ENCODE measurements at regions not wholly inside any gene's neighbourhood (a gene's known extent, or its start where the extent isn't known, plus 50 kb on each side); places are given as distances from the start of the nearest gene placed in this dataset.

DNA sequence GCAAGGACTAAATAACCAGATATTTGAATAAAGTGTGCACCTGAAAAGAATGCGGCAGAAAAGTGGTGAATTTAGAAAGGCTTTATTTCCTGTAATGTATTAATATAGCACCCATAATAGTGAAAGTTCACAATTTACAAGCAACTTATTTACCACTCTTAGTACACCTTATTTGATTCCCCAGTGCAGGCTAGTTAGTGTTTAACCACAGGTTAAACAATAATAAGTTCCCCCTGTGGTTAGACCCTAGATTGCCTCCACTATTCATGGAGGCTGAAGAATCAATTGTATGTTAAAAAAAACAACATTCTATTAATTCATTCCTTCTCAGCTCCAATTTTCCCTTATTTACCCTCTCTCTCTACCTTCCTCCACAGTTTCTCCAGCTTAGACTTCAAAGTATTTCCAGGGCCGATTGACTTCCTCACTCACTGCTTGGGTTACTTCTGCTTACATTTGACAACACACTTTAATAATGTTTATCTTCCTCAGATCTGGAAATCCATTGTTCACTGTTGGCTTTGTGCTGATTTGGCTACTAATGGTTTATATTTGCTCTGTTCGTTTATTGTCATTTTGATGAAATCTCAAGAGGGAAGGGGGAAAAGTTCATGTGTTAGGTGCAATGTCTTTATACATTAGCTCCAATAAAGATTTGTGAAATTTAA lies 796.3 kb downstream of the BRINP3 start:
- no peak for TF ChIP-seq POLR2A (IDR thresholded peaks at IDR 0.05)
- TF ChIP-seq, protein P1, sequence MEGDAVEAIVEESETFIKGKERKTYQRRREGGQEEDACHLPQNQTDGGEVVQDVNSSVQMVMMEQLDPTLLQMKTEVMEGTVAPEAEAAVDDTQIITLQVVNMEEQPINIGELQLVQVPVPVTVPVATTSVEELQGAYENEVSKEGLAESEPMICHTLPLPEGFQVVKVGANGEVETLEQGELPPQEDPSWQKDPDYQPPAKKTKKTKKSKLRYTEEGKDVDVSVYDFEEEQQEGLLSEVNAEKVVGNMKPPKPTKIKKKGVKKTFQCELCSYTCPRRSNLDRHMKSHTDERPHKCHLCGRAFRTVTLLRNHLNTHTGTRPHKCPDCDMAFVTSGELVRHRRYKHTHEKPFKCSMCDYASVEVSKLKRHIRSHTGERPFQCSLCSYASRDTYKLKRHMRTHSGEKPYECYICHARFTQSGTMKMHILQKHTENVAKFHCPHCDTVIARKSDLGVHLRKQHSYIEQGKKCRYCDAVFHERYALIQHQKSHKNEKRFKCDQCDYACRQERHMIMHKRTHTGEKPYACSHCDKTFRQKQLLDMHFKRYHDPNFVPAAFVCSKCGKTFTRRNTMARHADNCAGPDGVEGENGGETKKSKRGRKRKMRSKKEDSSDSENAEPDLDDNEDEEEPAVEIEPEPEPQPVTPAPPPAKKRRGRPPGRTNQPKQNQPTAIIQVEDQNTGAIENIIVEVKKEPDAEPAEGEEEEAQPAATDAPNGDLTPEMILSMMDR (IDR thresholded peaks at IDR 0.05) = no peak
